HEK293 (cell line): ENCODE measurements at regions not wholly inside any gene's neighbourhood (a gene's known extent, or its start where the extent isn't known, plus 50 kb on each side); places are given as distances from the start of the nearest gene placed in this dataset.
A peak's percentile ranks its signal among the peaks of the same experiment; 100 is the strongest.

Source experiments
- BCL11A ChIP-seq: fragments of 450-650 bp; formaldehyde crosslinking; IDR thresholded peaks from 2 replicates; pipeline ENCODE4 v1.5.1; 2016; ENCODE audit warnings: low read depth, missing biosample characterization, missing genetic modification characterization
- HOXC10 ChIP-seq: sonication (generic); formaldehyde crosslinking; IDR thresholded peaks from 2 replicates; pipeline ENCODE4 v1.8.1; 2023; ENCODE audit warnings: mild to moderate bottlenecking, missing genetic modification reagents
- KLF17 ChIP-seq: fragments of 450-650 bp; formaldehyde crosslinking; IDR thresholded peaks from 2 replicates; pipeline ENCODE4 v1.5.1; 2016; ENCODE audit warnings: missing biosample characterization, missing genetic modification characterization
- PRDM2 ChIP-seq: fragments of 450-650 bp; formaldehyde crosslinking; IDR thresholded peaks from 2 replicates; pipeline ENCODE4 v1.5.1; 2016; ENCODE audit warnings: missing biosample characterization, missing genetic modification characterization, borderline replicate concordance
- SP2 ChIP-seq: fragments of 450-650 bp; formaldehyde crosslinking; IDR thresholded peaks from 2 replicates; pipeline ENCODE4 v1.5.1; 2016; ENCODE audit warnings: missing biosample characterization, missing genetic modification characterization
- ZBTB11 ChIP-seq: fragments of 450-650 bp; formaldehyde crosslinking; conservative IDR thresholded peaks from 2 replicates; pipeline ENCODE4 v1.5.1; 2016; ENCODE audit warnings: low read depth, missing biosample characterization, missing genetic modification characterization
- ZBTB48 ChIP-seq: fragments of 450-650 bp; formaldehyde crosslinking; IDR thresholded peaks from 2 replicates; pipeline ENCODE4 v1.5.1; 2016; ENCODE audit warnings: missing biosample characterization, missing genetic modification characterization
- ZFP3 ChIP-seq: fragments of 450-650 bp; formaldehyde crosslinking; IDR thresholded peaks from 2 replicates; pipeline ENCODE4 v1.5.1; 2016; ENCODE audit warnings: low read depth, missing biosample characterization, missing genetic modification characterization
- ZNF112 ChIP-seq: fragments of 450-650 bp; formaldehyde crosslinking; IDR thresholded peaks from 2 replicates; pipeline ENCODE4 v1.5.0; 2017; ENCODE audit warnings: missing biosample characterization, missing genetic modification characterization
- ZNF239 ChIP-seq: fragments of 450-650 bp; formaldehyde crosslinking; IDR thresholded peaks from 2 replicates; pipeline ENCODE4 v1.5.1; 2016; ENCODE audit warnings: missing biosample characterization, missing genetic modification characterization
- ZNF266 ChIP-seq: fragments of 450-650 bp; formaldehyde crosslinking; IDR thresholded peaks from 2 replicates; pipeline ENCODE4 v1.5.1; 2016; ENCODE audit warnings: missing biosample characterization, missing genetic modification characterization, low read depth
- ZNF280D ChIP-seq: fragments of 450-650 bp; formaldehyde crosslinking; IDR thresholded peaks from 2 replicates; pipeline ENCODE4 v1.5.1; 2016; ENCODE audit warnings: missing biosample characterization, missing genetic modification characterization
- ZNF404 ChIP-seq: fragments of 450-650 bp; formaldehyde crosslinking; IDR thresholded peaks from 2 replicates; pipeline ENCODE4 v1.5.1; 2017; ENCODE audit warnings: missing biosample characterization, missing genetic modification characterization
- ZNF610 ChIP-seq: fragments of 450-650 bp; formaldehyde crosslinking; IDR thresholded peaks from 2 replicates; pipeline ENCODE4 v1.5.1; 2016; ENCODE audit warnings: missing biosample characterization, missing genetic modification characterization, borderline replicate concordance
- ZNF692 ChIP-seq: fragments of 450-650 bp; formaldehyde crosslinking; IDR thresholded peaks from 2 replicates; pipeline ENCODE4 v1.5.1; 2016; ENCODE audit warnings: missing biosample characterization, missing genetic modification characterization
- ZNF704 ChIP-seq: fragments of 450-650 bp; formaldehyde crosslinking; IDR thresholded peaks from 2 replicates; pipeline ENCODE4 v1.5.1; 2016; ENCODE audit warnings: missing biosample characterization, missing genetic modification characterization
- ZNF747 ChIP-seq: fragments of 450-650 bp; formaldehyde crosslinking; IDR thresholded peaks from 2 replicates; pipeline ENCODE4 v1.5.1; 2016; ENCODE audit warnings: missing biosample characterization, missing genetic modification characterization
- ZNF76 ChIP-seq: fragments of 450-650 bp; formaldehyde crosslinking; IDR thresholded peaks from 2 replicates; pipeline ENCODE4; 2016; ENCODE audit warnings: low read depth, missing biosample characterization, missing genetic modification characterization, borderline replicate concordance
- ZSCAN30 ChIP-seq: fragments of 450-650 bp; IDR thresholded peaks from 2 replicates; pipeline ENCODE4 v1.5.1; 2018; ENCODE audit warnings: missing biosample characterization, mild to moderate bottlenecking, missing genetic modification characterization, moderate library complexity
- ZSCAN5A ChIP-seq: fragments of 450-650 bp; formaldehyde crosslinking; IDR thresholded peaks from 2 replicates; pipeline ENCODE4 v1.5.1; 2016; ENCODE audit warnings: missing biosample characterization, missing genetic modification characterization

GRCh38 chr3:15860014-15860934, 62.5 kb upstream of the ANKRD28 start (continued):
- TF ChIP-seq ZNF692 (peak; percentile 78; the same call in 1 of the 2 replicates), BCL11A (tag by site-specific recombination) (peak; percentile 66; the same call in 1 of the 2 replicates), ZNF704 (tag by site-specific recombination) (no peak), ZNF747 (no peak), ZNF404 (tag by site-specific recombination) (no peak), ZNF112 (tag by site-specific recombination) (no peak), ZNF280D (tag by site-specific recombination) (no peak), ZBTB11 (tag by site-specific recombination) (peak; percentile 81), PRDM2 (tag by site-specific recombination) (no peak), ZSCAN30 (tag by site-specific recombination) (no peak), ZNF76 (tag by site-specific recombination) (no peak), SP2 (tag by site-specific recombination) (peak; percentile 82), ZFP3 (tag by site-specific recombination) (no peak), ZBTB48 (peak; percentile 97), KLF17 (tag by site-specific recombination) (peak; percentile 91), ZNF239 (tag by site-specific recombination) (0 out of 2 replicates have a peak, but pooled peaks have one; percentile 29), ZSCAN5A (tag by site-specific recombination) (peak; percentile 90; the same call in 1 of the 2 replicates), ZNF266 (tag by site-specific recombination) (no peak), HOXC10 (CRISPR knock-in tag) (no peak), ZNF610 (tag by site-specific recombination) (no peak)
